Astrocyte of the cerebellum (primary cell): ENCODE measurements at regions not wholly inside any gene's neighbourhood (a gene's known extent, or its start where the extent isn't known, plus 50 kb on each side); places are given as distances from the start of the nearest gene placed in this dataset.

Experiments used
- DNase-seq: peaks from one replicate; pipeline ENCODE4 v3.0.0-alpha.2; 2011; ENCODE audit warnings: low read depth
- H3K4me3 ChIP-seq: 2 replicates; pipeline ENCODE4 v1.5.1; 2011; ENCODE audit warnings: mild to moderate bottlenecking, low read depth, low read length, moderate library complexity
- CTCF ChIP-seq: IDR thresholded peaks from 2 replicates; pipeline ENCODE4 v1.5.1; 2012; ENCODE audit warnings: low read length, low read depth, moderate library complexity, mild to moderate bottlenecking; ENCODE audit errors: missing control alignments
- in situ Hi-C: cut with HindIII; loops from 2 replicates; pipeline ENCODE4 v1.10.0; 2017; ENCODE audit warnings: low sequenced_read_pairs

DNA sequence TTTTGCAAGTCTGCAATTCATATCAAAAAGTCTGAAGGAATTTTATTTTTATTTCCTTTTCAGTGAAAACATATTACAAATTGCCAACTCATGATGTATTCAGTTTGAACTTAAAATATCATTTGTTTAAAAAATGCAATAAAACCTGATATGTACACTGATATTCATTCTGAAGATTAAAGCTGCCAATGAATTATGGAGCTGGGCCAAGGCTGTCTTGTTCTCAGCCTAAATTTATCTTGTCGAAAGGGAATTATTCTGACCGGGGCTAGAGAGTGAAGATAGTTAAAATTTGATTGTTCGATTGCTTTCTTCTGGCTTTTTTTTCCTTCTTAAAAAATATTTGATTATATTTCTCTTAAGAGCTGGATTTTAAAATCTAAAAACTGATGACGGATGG is 54.0 kb upstream of the RBFOX1 start:
- H3K4me3 ChIP-seq = no peak overlapping the region
- DNase-seq = no peak
- TF ChIP-seq CTCF = no peak
- in situ Hi-C loops = no loop called here

DNA sequence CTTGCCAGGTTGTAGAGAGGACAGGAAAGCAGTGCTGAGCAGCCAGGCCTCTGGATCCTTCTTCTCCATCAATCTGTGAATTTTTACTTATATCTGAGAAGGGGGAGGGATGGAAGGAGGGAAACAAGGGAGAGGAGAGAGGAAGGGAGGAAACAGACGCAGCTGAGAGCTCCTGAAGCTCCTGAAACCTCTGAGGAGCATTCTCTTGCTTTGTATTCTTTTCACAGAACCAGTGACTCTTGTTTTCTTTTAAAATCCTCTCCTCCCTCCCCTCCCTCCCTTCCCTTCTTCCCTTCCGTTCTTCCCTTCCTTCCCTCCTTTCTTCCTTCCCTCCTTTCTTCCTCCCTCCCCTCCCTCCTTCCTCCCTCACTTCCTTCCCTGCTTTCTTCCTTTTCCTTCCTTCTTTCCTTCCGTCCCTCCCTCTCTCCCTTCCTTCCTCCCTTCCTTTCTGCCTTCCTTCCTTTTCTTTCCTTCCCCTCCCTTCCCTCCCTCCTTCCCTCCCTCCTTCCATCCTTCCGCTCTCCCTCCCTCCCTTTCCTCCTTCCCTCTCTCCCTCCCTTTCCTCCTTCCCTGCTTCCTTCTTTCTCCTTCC is 60.0 kb upstream of the RBFOX1 start:
- no peak for DNase-seq
- H3K4me3 ChIP-seq = no peak overlapping the region
- in situ Hi-C loops = no loop called here
- no peak for TF ChIP-seq CTCF

GRCh38 chr16:7271486-7271885 is 61.2 kb upstream of the RBFOX1 start:
- DNase-seq = no peak
- in situ Hi-C loops = no loop called here
- H3K4me3 ChIP-seq = no peak overlapping the region
- no peak for TF ChIP-seq CTCF

- no peak overlapping the region for H3K4me3 ChIP-seq
- no peak for TF ChIP-seq CTCF
- in situ Hi-C loops = no loop called here
- DNase-seq = no peak
Measured at GRCh38 chr16:7270823-7271222, 61.8 kb upstream of the RBFOX1 start.

DNA sequence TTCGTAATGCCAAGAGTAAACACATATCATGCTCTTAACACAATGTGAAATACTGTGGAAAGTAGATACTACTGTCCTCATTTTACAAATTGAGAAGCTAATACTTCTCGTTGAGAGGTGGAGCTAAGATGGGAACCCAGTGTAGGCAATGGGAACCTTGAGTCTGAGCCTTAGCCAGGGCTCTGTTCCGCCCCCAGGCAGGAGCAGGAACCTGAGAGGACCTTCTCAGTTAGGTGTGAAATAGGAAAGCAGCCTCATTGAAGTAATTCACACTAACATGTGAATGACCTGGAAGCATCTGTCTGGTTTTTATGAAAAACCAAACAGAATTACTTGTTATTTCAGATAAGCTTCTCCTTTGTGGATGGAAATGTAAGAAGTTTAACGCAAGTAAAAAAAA is 62.6 kb upstream of the RBFOX1 start:
- in situ Hi-C loops = no loop called here
- no peak for TF ChIP-seq CTCF
- no peak for DNase-seq
- H3K4me3 ChIP-seq = no peak overlapping the region

- DNase-seq = no peak
- in situ Hi-C loops = no loop called here
- no peak overlapping the region for H3K4me3 ChIP-seq
- peak; percentile 39 for TF ChIP-seq CTCF
Measured at GRCh38 chr16:7268182-7268581, 64.5 kb upstream of the RBFOX1 start.

GRCh38 chr16:7257016-7257415 is 75.6 kb upstream of the RBFOX1 start:
- no peak overlapping the region for H3K4me3 ChIP-seq
- TF ChIP-seq CTCF = no peak
- in situ Hi-C loops = no loop called here
- no peak for DNase-seq
